ENCODE measurements at regions not wholly inside any gene's neighbourhood (a gene's known extent, or its start where the extent isn't known, plus 50 kb on each side); places are given as distances from the start of the nearest gene placed in this dataset.

- no peaks in the 10 kb centered on the region for H3K36me3 ChIP-seq (ENCODE audit: insufficient read depth, low read length)
- no peaks in the 10 kb centered on the region for H4K20me1 ChIP-seq (ENCODE audit: insufficient read depth)
- H2AFZ ChIP-seq (ENCODE audit: low read depth, low read length) = no peak overlapping the region
- no peak for TF ChIP-seq MXI1 (conservative IDR thresholded peaks at IDR 0.05; ENCODE audit: poor library complexity, severe bottlenecking)
- no peak for TF ChIP-seq REST (IDR thresholded peaks at IDR 0.05; ENCODE audit: borderline replicate concordance)
- TF ChIP-seq POLR2AphosphoS5 (IDR thresholded peaks at IDR 0.05) = no peak
- TF ChIP-seq SMC3 (conservative IDR thresholded peaks at IDR 0.05; ENCODE audit: poor library complexity) = no peak
- no peak for TF ChIP-seq TAF1 (IDR thresholded peaks at IDR 0.05; ENCODE audit: low read depth)
- TF ChIP-seq CTCF (IDR thresholded peaks at IDR 0.05; ENCODE audit: poor library complexity, severe bottlenecking) = no peak
- no peak for TF ChIP-seq EP300 (conservative IDR thresholded peaks at IDR 0.05; ENCODE audit: poor library complexity, severe bottlenecking)
- no peak for TF ChIP-seq RAD21 (conservative IDR thresholded peaks at IDR 0.05)
- TF ChIP-seq EZH2 (IDR thresholded peaks at IDR 0.05; ENCODE audit: borderline replicate concordance, insufficient read depth, low read length, poor library complexity, severe bottlenecking) = no peak
- H3K79me2 ChIP-seq (replicated peaks; ENCODE audit: insufficient read depth, low read length) = no peaks in the 10 kb centered on the region
- no peak overlapping the region for H3K4me2 ChIP-seq (ENCODE audit: low read length)
- no peaks in the 10 kb centered on the region for H3K27me3 ChIP-seq (ENCODE audit: insufficient read depth, low read depth, low read length)
- H3K9ac ChIP-seq (ENCODE audit: low read length) = no peak overlapping the region
- H3K9me3 ChIP-seq (ENCODE audit: low read length) = no peaks in the 10 kb centered on the region
- no peak overlapping the region for H3K4me3 ChIP-seq (ENCODE audit: low read length)
- no peaks in the 10 kb centered on the region for H3F3A ChIP-seq (ENCODE audit: insufficient read depth, low read length, poor library complexity, severe bottlenecking)
- H3K9me2 ChIP-seq (ENCODE audit: insufficient read depth, low read length) = no peaks in the 10 kb centered on the region
- no peak overlapping the region for H3K27ac ChIP-seq (ENCODE audit: low read length)
Measured at GRCh38 chr5:93079046-93079445, 502.0 kb downstream of the NR2F1-AS1 start.

GRCh38 chr5:93078082-93079038 is 502.7 kb downstream of the NR2F1-AS1 start:
- H3K4me3 ChIP-seq (ENCODE audit: low read length) = no peak overlapping the region
- H3K27ac ChIP-seq (ENCODE audit: low read length) = no peak overlapping the region

More at GRCh38 chr5:93078082-93079038, 502.7 kb downstream of the NR2F1-AS1 start:
- Histone ChIP-seq H3F3A (ENCODE audit: insufficient read depth, low read length, poor library complexity, severe bottlenecking) (no peaks in the 10 kb centered on the region), H3K79me2 (replicated peaks; ENCODE audit: insufficient read depth, low read length) (no peaks in the 10 kb centered on the region), H3K27me3 (ENCODE audit: insufficient read depth, low read depth, low read length) (no peaks in the 10 kb centered on the region), H3K9ac (ENCODE audit: low read length) (no peak overlapping the region), H3K9me2 (ENCODE audit: insufficient read depth, low read length) (no peaks in the 10 kb centered on the region), H3K36me3 (ENCODE audit: insufficient read depth, low read length) (no peaks in the 10 kb centered on the region), H2AFZ (ENCODE audit: low read depth, low read length) (no peak overlapping the region), H3K4me2 (ENCODE audit: low read length) (no peak overlapping the region), H3K9me3 (ENCODE audit: low read length) (no peaks in the 10 kb centered on the region), H4K20me1 (ENCODE audit: insufficient read depth) (no peaks in the 10 kb centered on the region)
- TF ChIP-seq EZH2 (IDR thresholded peaks at IDR 0.05; ENCODE audit: borderline replicate concordance, insufficient read depth, low read length, poor library complexity, severe bottlenecking) = no peak
